ENCODE measurements at regions not wholly inside any gene's neighbourhood (a gene's known extent, or its start where the extent isn't known, plus 50 kb on each side); places are given as distances from the start of the nearest gene placed in this dataset.

- Histone ChIP-seq H3K9ac (no peak overlapping the region), H3K4me3 (no peak overlapping the region), H3K27me3 (no peaks in the 10 kb centered on the region), H3K4me1 (no peaks in the 10 kb centered on the region), H4K20me1 (no peaks in the 10 kb centered on the region), H3K27ac (no peak overlapping the region), H3K9me3 (replicated peaks in 1 of 11) (no peaks in the 10 kb centered on the region), H3K36me3 (no peaks in the 10 kb centered on the region), H3K4me2 (no peak overlapping the region)
- no peak for TF ChIP-seq Cebpa-rat (IDR thresholded peaks at IDR 0.05)
Observed at GRCh38 chr2:51707625-51708024, 675.7 kb upstream of the NRXN1 start.

- Histone ChIP-seq H3K4me1 (no peaks in the 10 kb centered on the region), H3K4me2 (no peak overlapping the region), H3K27ac (no peak overlapping the region), H4K20me1 (no peaks in the 10 kb centered on the region), H3K4me3 (no peak overlapping the region), H3K9me3 (replicated peaks in 1 of 11) (no peaks in the 10 kb centered on the region), H3K27me3 (no peaks in the 10 kb centered on the region), H3K36me3 (no peaks in the 10 kb centered on the region), H3K9ac (no peak overlapping the region)
- no peak for TF ChIP-seq Cebpa-rat (IDR thresholded peaks at IDR 0.05)
Observed at GRCh38 chr2:51706220-51706619, 674.3 kb upstream of the NRXN1 start.

- no peaks in the 10 kb centered on the region for H3K27me3 ChIP-seq
- H3K4me1 ChIP-seq: no peaks in the 10 kb centered on the region
- no peak for TF ChIP-seq Cebpa-rat (IDR thresholded peaks at IDR 0.05)
- no peaks in the 10 kb centered on the region for H3K36me3 ChIP-seq
- no peaks in the 10 kb centered on the region for H3K9me3 ChIP-seq (replicated peaks in 1 of 11)
- H3K4me3 ChIP-seq: no peak overlapping the region
- no peak overlapping the region for H3K9ac ChIP-seq
- H3K27ac ChIP-seq: no peak overlapping the region
- H4K20me1 ChIP-seq: no peaks in the 10 kb centered on the region
- H3K4me2 ChIP-seq: no peak overlapping the region
Observed at GRCh38 chr2:51705417-51705816, 673.5 kb upstream of the NRXN1 start.

- TF ChIP-seq Cebpa-rat (IDR thresholded peaks at IDR 0.05): no peak
- Histone ChIP-seq H3K9me3 (replicated peaks in 1 of 11) (no peaks in the 10 kb centered on the region), H3K4me1 (no peaks in the 10 kb centered on the region; a peak in 1 of 20 replicates), H3K9ac (no peak overlapping the region), H4K20me1 (no peaks in the 10 kb centered on the region), H3K4me3 (no peak overlapping the region), H3K27ac (no peak overlapping the region), H3K36me3 (no peaks in the 10 kb centered on the region), H3K4me2 (no peak overlapping the region), H3K27me3 (no peaks in the 10 kb centered on the region)
Observed at GRCh38 chr2:51698021-51698420, 666.1 kb upstream of the NRXN1 start.

GRCh38 chr2:51697095-51697494 lies 665.2 kb upstream of the NRXN1 start:
- Histone ChIP-seq H3K4me2 (no peak overlapping the region), H3K4me1 (no peaks in the 10 kb centered on the region; a peak in 1 of 20 replicates), H3K36me3 (no peaks in the 10 kb centered on the region), H3K27me3 (no peaks in the 10 kb centered on the region), H3K4me3 (no peak overlapping the region), H3K27ac (no peak overlapping the region), H3K9me3 (replicated peaks in 1 of 11) (no peaks in the 10 kb centered on the region), H4K20me1 (no peaks in the 10 kb centered on the region), H3K9ac (no peak overlapping the region)
- TF ChIP-seq Cebpa-rat (IDR thresholded peaks at IDR 0.05): no peak

- Histone ChIP-seq H3K4me2 (no peak overlapping the region), H3K4me3 (no peak overlapping the region), H4K20me1 (no peaks in the 10 kb centered on the region), H3K27ac (no peak overlapping the region), H3K4me1 (no peaks in the 10 kb centered on the region; a peak in 1 of 20 replicates), H3K9me3 (replicated peaks in 1 of 11) (no peaks in the 10 kb centered on the region), H3K36me3 (no peaks in the 10 kb centered on the region), H3K27me3 (no peaks in the 10 kb centered on the region), H3K9ac (no peak overlapping the region)
- TF ChIP-seq Cebpa-rat (IDR thresholded peaks at IDR 0.05): no peak
Observed at GRCh38 chr2:51695531-51695930, 663.6 kb upstream of the NRXN1 start.

- H3K27me3 ChIP-seq: no peaks in the 10 kb centered on the region
- H3K9ac ChIP-seq: no peak overlapping the region
- no peaks in the 10 kb centered on the region for H3K36me3 ChIP-seq
Observed at GRCh38 chr2:51693640-51694039, 661.7 kb upstream of the NRXN1 start.

GRCh38 chr2:51681854-51682253 lies 649.9 kb upstream of the NRXN1 start:
- no peaks in the 10 kb centered on the region for H4K20me1 ChIP-seq
- no peak overlapping the region for H3K27ac ChIP-seq
- H3K4me3 ChIP-seq: no peak overlapping the region
- peaks cover 0 to 7% (median 3%) of the 10 kb centered on the region in 11 experiments; a peak in 15 of 22 replicates for H3K9me3 ChIP-seq (replicated peaks in 1 of 11)
- no peaks in the 10 kb centered on the region for H3K36me3 ChIP-seq
- H3K4me1 ChIP-seq: no peaks in the 10 kb centered on the region
- H3K9ac ChIP-seq: no peak overlapping the region
- no peaks in the 10 kb centered on the region for H3K27me3 ChIP-seq
- no peak for TF ChIP-seq Cebpa-rat (IDR thresholded peaks at IDR 0.05)
- H3K4me2 ChIP-seq: no peak overlapping the region

More at GRCh38 chr2:51693640-51694039, 661.7 kb upstream of the NRXN1 start:
- no peaks in the 10 kb centered on the region for H3K9me3 ChIP-seq (replicated peaks in 1 of 11)
- H3K4me3 ChIP-seq: no peak overlapping the region
- TF ChIP-seq Cebpa-rat (IDR thresholded peaks at IDR 0.05): no peak
- H3K4me1 ChIP-seq: no peaks in the 10 kb centered on the region; a peak in 1 of 20 replicates
- no peak overlapping the region for H3K4me2 ChIP-seq
- H4K20me1 ChIP-seq: no peaks in the 10 kb centered on the region
- H3K27ac ChIP-seq: no peak overlapping the region

GRCh38 chr2:51673628-51674027 lies 641.7 kb upstream of the NRXN1 start:
- Histone ChIP-seq H3K4me1 (no peaks in the 10 kb centered on the region), H3K9me3 (replicated peaks in 1 of 11) (no peaks in the 10 kb centered on the region), H3K4me3 (no peak overlapping the region), H3K4me2 (no peak overlapping the region), H3K27ac (no peak overlapping the region), H3K27me3 (no peaks in the 10 kb centered on the region), H3K9ac (no peak overlapping the region), H3K36me3 (no peaks in the 10 kb centered on the region), H4K20me1 (no peaks in the 10 kb centered on the region)
- no peak for TF ChIP-seq Cebpa-rat (IDR thresholded peaks at IDR 0.05)

GRCh38 chr2:51667679-51668078 lies 635.7 kb upstream of the NRXN1 start:
- H3K4me2 ChIP-seq: no peak overlapping the region
- TF ChIP-seq Cebpa-rat (IDR thresholded peaks at IDR 0.05): no peak
- H4K20me1 ChIP-seq: no peaks in the 10 kb centered on the region
- H3K4me1 ChIP-seq: peaks cover 0 to 4% (median 0%) of the 10 kb centered on the region in 10 experiments; a peak in 1 of 20 replicates
- H3K9ac ChIP-seq: no peak overlapping the region
- no peak overlapping the region for H3K4me3 ChIP-seq
- H3K27ac ChIP-seq: no peak overlapping the region
- H3K27me3 ChIP-seq: no peaks in the 10 kb centered on the region
- peaks cover 0 to 5% (median 0%) of the 10 kb centered on the region in 11 experiments; a peak in 2 of 22 replicates for H3K9me3 ChIP-seq (replicated peaks in 1 of 11)
- no peaks in the 10 kb centered on the region for H3K36me3 ChIP-seq
